ENCODE measurements at regions not wholly inside any gene's neighbourhood (a gene's known extent, or its start where the extent isn't known, plus 50 kb on each side); places are given as distances from the start of the nearest gene placed in this dataset.

- TF ChIP-seq, protein P1, sequence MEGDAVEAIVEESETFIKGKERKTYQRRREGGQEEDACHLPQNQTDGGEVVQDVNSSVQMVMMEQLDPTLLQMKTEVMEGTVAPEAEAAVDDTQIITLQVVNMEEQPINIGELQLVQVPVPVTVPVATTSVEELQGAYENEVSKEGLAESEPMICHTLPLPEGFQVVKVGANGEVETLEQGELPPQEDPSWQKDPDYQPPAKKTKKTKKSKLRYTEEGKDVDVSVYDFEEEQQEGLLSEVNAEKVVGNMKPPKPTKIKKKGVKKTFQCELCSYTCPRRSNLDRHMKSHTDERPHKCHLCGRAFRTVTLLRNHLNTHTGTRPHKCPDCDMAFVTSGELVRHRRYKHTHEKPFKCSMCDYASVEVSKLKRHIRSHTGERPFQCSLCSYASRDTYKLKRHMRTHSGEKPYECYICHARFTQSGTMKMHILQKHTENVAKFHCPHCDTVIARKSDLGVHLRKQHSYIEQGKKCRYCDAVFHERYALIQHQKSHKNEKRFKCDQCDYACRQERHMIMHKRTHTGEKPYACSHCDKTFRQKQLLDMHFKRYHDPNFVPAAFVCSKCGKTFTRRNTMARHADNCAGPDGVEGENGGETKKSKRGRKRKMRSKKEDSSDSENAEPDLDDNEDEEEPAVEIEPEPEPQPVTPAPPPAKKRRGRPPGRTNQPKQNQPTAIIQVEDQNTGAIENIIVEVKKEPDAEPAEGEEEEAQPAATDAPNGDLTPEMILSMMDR (IDR thresholded peaks at IDR 0.05) = no peak
- no peak for TF ChIP-seq POLR2AphosphoS5 (IDR thresholded peaks at IDR 0.05)
Observed at GRCh38 chr18:45493830-45494229, 121.4 kb upstream of the SLC14A2 start.

All from breast epithelium (tissue), 3 donors.